NB4 (cell line): ENCODE measurements at regions not wholly inside any gene's neighbourhood (a gene's known extent, or its start where the extent isn't known, plus 50 kb on each side); places are given as distances from the start of the nearest gene placed in this dataset.

Experiments used
- MYC ChIP-seq: IDR thresholded peaks from 2 replicates; pipeline ENCODE4 v1.6.1; 2011; ENCODE audit warnings: low read depth, low read length
- POLR2A ChIP-seq: IDR thresholded peaks from 2 replicates; pipeline ENCODE4 v1.6.1; 2011; ENCODE audit warnings: mild to moderate bottlenecking; ENCODE audit not compliant: insufficient read length; ENCODE audit errors: extremely low read depth
- TF ChIP-seq, protein P1 (sequence below): IDR thresholded peaks from one replicate; pipeline ENCODE4 v1.5.1; 2012; ENCODE audit warnings: low read depth, low read length

DNA sequence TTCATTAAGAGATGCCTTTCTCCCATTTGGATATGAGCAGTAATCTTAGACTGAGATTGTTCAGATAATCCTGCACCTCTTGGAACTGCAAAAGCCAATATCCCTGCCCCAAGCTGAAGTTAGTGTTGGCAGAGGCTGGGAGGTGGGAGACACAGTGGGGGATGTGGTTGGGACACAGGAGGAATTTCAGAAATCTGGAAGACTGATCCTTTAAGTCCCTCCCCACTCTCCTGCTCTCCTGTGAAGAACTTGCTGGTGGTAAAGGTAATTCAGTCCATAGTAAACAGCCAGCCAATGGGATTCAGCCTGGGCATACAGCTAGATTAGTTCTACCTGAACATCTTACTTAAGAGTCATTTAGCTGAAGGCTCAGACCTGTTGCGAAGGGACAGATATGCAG, 50.0 kb upstream of the TMEM178A start:
- TF ChIP-seq, protein P1, sequence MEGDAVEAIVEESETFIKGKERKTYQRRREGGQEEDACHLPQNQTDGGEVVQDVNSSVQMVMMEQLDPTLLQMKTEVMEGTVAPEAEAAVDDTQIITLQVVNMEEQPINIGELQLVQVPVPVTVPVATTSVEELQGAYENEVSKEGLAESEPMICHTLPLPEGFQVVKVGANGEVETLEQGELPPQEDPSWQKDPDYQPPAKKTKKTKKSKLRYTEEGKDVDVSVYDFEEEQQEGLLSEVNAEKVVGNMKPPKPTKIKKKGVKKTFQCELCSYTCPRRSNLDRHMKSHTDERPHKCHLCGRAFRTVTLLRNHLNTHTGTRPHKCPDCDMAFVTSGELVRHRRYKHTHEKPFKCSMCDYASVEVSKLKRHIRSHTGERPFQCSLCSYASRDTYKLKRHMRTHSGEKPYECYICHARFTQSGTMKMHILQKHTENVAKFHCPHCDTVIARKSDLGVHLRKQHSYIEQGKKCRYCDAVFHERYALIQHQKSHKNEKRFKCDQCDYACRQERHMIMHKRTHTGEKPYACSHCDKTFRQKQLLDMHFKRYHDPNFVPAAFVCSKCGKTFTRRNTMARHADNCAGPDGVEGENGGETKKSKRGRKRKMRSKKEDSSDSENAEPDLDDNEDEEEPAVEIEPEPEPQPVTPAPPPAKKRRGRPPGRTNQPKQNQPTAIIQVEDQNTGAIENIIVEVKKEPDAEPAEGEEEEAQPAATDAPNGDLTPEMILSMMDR = no peak
- TF ChIP-seq MYC = no peak
- TF ChIP-seq POLR2A = no peak
